Stimulated activated CD4-positive, alpha-beta T cell treated with anti-CD3 and anti-CD28 coated beads, TNF-alpha, amount 100 ng/mL, for 48 hours (primary cell): ENCODE measurements at regions not wholly inside any gene's neighbourhood (a gene's known extent, or its start where the extent isn't known, plus 50 kb on each side); places are given as distances from the start of the nearest gene placed in this dataset.
"Not testable (repeated sequence)": the region's sequence is repeated elsewhere in the genome, so short reads cannot be mapped to it uniquely, and the experiment has no call there.

Experiments used
- DNase-seq, 3 donors: peaks; one replicate each; pipeline ENCODE4 v3.0.0-alpha.2; 2020; ENCODE audit warnings: low read depth in 3 of 3

- DNase-seq = no peak
Observed at GRCh38 chr4:29708473-29708872, 1011.7 kb upstream of the PCDH7 start.

- DNase-seq = no peak
Observed at GRCh38 chr4:29710519-29710918, 1009.6 kb upstream of the PCDH7 start.

DNA sequence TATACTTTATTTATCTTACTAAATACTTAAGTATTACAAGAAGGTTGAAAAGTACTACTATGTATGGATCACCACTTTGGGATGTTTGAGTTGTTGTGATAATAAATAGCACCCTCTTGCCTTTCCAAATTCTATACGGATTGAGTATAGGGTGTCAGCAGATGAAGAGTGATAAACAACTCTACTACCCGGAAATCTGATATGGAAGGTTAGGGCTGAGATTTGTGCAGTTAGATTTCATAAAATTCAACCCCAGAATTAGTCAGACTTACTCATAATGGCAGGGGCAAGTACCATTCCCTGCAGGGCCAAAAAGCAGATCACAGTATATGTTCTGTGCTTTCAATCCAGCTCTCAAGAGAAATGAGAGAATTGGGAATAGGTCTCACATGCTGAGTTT, 1008.9 kb upstream of the PCDH7 start:
- DNase-seq = no peak

DNA sequence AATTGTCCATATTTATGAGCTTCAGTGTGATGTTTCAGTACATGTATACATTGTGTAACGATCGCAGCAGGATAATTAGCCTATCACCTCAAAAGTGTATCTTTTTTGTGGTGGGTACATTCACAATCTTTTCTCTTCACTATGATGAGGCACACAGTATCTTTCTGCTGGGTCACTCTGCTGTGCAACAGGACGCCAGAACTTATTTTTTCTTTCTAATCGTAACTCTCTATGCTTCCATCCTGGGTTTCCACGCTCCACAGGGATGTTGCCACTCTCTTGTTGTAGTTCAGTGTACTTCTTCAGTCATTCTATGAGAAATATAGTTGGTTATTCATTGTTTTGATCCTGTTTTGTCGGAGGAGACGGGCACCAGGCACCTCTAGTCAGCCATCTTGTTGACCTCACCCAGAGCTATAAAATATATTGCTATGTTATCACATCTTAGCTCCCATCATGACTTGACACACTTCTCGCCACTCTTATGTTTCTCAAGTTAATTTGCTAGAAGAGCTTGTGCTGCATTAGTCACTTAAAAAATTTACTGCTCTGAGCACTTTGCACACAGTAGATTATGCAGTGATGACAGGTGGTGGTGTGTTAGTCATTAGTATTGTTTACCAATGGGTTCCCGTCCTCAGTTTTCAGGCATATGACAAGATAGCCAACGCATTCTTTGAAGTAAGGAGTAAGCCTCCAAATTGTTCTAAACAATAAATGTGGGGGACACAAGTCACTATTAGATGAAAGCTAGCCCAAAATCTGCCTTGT, 1002.7 kb upstream of the PCDH7 start:
- no peak for DNase-seq

DNA sequence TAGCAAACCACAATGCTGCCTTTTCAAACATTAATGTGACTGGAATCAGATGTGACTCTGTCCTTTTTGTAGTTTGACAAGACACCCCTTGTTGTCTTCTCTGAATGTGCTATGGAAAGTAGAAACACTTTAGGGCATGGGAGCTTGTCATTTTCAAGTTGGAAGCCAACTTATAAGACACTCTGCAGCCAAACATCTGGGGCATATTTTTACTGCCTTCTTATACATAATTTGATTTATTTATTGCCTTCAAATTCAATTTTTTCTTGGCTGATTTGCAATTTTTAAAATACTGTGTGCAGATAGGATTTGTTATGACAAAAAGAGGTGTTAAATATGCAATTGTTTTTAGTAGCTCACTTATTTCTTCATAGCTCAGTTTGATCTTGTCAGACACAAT, 1002.0 kb upstream of the PCDH7 start:
- DNase-seq = no peak

- DNase-seq = no peak
Observed at GRCh38 chr4:29722253-29722652, 997.9 kb upstream of the PCDH7 start.

- no peak for DNase-seq
Observed at GRCh38 chr4:29726938-29727337, 993.2 kb upstream of the PCDH7 start.

DNA sequence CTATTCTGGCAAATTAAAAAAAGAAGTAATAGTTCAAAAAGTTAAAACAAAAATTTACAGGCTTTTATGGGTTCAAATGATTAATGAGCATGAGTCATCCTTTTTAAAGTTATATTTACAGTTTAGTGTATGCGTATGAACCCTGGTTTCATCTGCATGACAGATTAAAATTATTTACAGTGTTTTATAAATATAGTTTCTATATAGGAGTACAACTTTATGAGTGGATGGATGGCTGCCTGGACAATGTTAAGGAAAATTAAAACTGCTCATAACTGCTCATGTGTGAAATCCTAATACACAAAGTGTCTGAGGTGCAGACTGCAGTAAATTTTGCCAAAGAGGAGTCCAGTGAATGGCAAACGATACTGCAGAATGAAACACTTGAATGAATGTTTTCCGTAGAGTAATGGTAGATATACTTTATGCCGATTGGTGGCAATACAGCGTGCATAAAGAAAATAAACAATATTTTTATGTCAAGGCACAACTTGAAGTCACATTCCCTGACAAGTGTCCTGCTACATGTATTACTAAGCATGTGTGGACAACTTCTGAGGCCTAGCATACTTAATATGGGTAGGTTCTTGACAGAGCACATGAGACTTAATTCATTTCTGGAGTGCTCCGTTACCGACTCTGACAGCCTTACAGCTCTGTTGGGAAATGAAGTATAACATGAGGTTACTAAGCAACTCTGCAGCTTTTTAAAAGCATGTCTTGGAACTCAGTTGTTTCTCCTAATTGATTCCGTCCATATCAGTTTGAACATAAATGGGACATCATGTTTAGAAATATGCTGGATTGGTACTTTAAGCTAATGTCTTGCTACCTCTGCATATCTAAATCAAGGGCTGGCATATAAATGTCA, 985.6 kb upstream of the PCDH7 start:
- DNase-seq = no peak

DNA sequence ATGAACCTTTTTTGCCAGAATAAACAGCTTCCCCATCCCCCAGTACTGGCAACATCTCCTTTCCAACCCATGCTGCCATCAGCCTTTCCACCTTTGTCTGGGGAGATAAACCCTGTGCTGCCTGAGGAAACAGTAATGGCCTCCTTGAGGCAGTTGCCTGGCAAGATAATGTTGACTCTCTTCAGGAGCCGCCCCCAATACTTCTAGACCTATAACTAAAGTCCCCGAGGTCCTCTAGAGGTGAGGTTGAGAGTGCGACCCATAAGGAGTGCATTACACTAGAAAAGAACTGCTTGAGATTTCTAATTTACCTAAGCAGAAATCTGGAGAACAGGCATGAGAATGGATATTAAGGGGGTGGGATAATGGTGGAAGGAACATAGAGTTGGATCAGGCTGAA, 963.2 kb upstream of the PCDH7 start:
- no peak for DNase-seq

DNA sequence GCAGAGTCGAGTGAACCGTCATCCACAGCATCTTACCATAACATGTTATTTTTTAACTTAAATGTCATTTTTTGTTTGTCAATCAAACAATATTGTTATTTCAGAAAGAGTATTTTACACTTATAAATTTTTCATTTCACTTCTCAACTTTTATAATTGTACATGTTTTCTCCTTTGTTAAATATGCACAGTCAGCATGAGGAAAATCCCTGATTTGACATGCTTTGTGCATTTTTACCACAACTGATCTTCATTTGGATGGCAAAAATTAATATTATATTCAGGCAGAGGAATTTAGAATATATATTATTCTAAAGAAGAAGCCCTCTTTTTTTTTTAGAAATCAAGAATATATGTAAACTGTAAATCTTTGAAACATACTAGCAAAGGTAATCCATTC, 958.0 kb upstream of the PCDH7 start:
- no peak for DNase-seq

GRCh38 chr4:29770627-29771026, 949.5 kb upstream of the PCDH7 start:
- DNase-seq = no peak

- DNase-seq = not testable (repeated sequence)
Observed at GRCh38 chr4:29788123-29788522, 932.0 kb upstream of the PCDH7 start.

- DNase-seq = no peak
Observed at GRCh38 chr4:29805245-29805644, 914.9 kb upstream of the PCDH7 start.

DNA sequence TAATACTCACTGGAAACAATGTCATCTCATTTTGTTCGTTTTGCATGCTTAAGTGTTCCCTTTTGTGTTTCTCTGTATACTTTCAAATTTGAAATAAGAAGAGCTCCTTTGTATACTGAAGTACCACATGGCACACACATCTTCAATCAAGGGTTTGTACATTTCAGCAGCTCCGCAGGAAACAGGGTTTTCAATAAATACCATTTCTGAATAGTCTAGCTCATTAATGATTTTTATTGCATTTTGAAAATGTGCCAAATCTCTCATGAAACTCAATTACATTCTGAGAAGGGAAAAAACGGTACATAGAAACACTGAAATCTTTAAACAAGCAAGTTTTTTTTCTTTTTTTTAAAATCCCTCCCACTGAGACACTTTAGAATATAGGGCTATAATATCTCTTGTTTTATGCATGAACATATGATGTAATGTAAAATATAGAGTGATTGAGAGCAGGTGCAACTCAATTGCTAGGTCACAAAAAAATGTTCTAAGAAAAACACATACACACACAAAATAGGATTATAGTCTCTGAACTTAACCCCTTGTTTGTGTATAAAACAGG, 914.2 kb upstream of the PCDH7 start:
- no peak for DNase-seq

GRCh38 chr4:29817961-29818360, 902.2 kb upstream of the PCDH7 start:
- DNase-seq = no peak

GRCh38 chr4:29829067-29829466, 891.1 kb upstream of the PCDH7 start:
- DNase-seq = no peak

GRCh38 chr4:29852537-29852936, 867.6 kb upstream of the PCDH7 start:
- no peak for DNase-seq

- DNase-seq = no peak
Observed at GRCh38 chr4:29853833-29854232, 866.3 kb upstream of the PCDH7 start.

GRCh38 chr4:29861307-29861706, 858.9 kb upstream of the PCDH7 start:
- DNase-seq = no peak

DNA sequence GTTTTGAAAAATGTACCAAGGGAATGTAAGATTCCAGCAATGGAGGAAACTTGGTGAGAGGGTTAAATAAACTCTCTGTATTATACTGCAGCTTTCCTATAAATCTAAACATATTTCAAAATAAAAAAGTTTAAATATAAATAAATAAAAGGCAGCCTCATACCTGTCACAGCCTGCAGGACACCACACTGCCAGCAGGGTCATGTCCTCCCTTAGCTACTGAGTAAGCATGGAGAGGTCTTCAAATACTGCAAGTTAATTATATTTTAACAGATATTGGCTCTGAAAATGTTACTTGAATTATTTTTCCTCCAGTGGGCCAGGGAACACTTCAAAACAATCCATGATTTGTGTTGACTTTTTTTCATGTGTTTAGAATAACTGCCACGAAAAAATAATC, 852.8 kb upstream of the PCDH7 start:
- no peak for DNase-seq

GRCh38 chr4:29900336-29900735, 819.8 kb upstream of the PCDH7 start:
- no peak for DNase-seq

DNA sequence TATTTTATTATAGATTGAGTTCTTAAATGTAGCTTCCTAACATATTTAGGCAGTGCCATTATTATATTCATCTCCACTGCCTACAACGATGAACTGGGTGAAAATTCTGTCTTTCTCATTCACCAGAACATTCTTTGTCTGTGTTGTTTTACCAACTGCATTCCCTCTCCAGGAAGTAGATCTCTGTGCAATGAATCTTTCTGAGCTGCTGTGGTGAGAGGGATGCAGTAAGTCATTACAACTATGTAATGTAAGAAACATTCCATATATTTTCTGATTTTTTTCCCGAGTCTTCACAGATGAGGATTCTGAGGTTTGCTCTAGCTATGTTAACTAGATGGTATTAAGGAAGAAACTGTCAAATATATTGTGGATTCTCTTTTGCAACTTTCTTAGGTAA, 811.9 kb upstream of the PCDH7 start:
- no peak for DNase-seq

GRCh38 chr4:29927895-29928294, 792.3 kb upstream of the PCDH7 start:
- DNase-seq = no peak
